ENCODE measurements at regions not wholly inside any gene's neighbourhood (a gene's known extent, or its start where the extent isn't known, plus 50 kb on each side); places are given as distances from the start of the nearest gene placed in this dataset.
A peak's percentile ranks its signal among the peaks of the same experiment; 100 is the strongest.

DNA sequence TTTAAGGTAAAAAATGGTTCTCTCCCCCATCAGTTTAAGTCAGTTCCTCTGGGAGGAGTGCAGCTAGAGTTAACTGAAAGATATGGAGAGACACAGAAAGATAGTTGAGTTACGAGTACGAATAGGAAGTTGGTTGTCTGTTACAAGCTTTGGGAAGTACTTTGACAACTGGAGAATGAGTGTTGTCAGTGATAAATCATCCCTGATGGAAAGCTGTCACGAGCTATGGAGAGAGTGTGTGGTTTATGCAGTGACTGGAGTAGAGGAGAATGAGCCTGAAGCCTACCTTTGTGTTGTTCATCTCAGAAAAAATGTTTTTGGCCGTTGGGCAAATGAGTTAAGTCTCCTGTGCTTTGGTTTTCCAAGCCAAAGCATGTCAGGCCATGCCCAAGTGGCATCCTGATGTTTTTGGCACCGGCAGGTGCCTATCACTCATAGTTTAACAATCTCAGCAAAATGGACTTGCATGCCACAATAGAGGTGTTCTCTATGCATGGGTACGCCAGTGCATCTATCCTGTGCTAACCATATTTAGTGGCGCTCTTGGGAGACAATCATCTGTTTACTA is 350.2 kb downstream of the IRS2 start:
- Histone ChIP-seq H3K9ac (ENCODE audit: low read length) (no peak overlapping the region), H3K4me3 (ENCODE audit: low read length) (no peak overlapping the region), H3K9me3 (ENCODE audit: control insufficient read depth, low read length) (no peaks in the 10 kb centered on the region), H3K27me3 (replicated peaks; ENCODE audit: control insufficient read depth, insufficient read depth, low read length) (peaks cover 10% of the 10 kb centered on the region), H3K4me1 (ENCODE audit: control insufficient read depth, insufficient read depth, low read length) (peaks cover 6% of the 10 kb centered on the region), H3K36me3 (ENCODE audit: control insufficient read depth, insufficient read depth, low read length, severe bottlenecking) (no peaks in the 10 kb centered on the region)
- DNase-seq (ENCODE audit: low read depth) = no peak

- Histone ChIP-seq H3K4me3 (ENCODE audit: low read length) (no peak overlapping the region), H3K9me3 (ENCODE audit: control insufficient read depth, low read length) (no peaks in the 10 kb centered on the region), H3K27me3 (replicated peaks; ENCODE audit: control insufficient read depth, insufficient read depth, low read length) (no peaks in the 10 kb centered on the region), H3K36me3 (ENCODE audit: control insufficient read depth, insufficient read depth, low read length, severe bottlenecking) (no peaks in the 10 kb centered on the region), H3K9ac (ENCODE audit: low read length) (no peak overlapping the region), H3K4me1 (ENCODE audit: control insufficient read depth, insufficient read depth, low read length) (peaks cover 5% of the 10 kb centered on the region)
- DNase-seq (ENCODE audit: low read depth) = no peak
Observed at GRCh38 chr13:109431217-109431616, 355.2 kb downstream of the IRS2 start.

GRCh38 chr13:109428146-109428545 is 358.2 kb downstream of the IRS2 start:
- no peak for DNase-seq (ENCODE audit: low read depth)
- H3K4me3 ChIP-seq (ENCODE audit: low read length) = no peak overlapping the region
- no peak overlapping the region for H3K9ac ChIP-seq (ENCODE audit: low read length)
- no peaks in the 10 kb centered on the region for H3K36me3 ChIP-seq (ENCODE audit: control insufficient read depth, insufficient read depth, low read length, severe bottlenecking)
- H3K4me1 ChIP-seq (ENCODE audit: control insufficient read depth, insufficient read depth, low read length) = peaks cover 5% of the 10 kb centered on the region
- no peaks in the 10 kb centered on the region for H3K9me3 ChIP-seq (ENCODE audit: control insufficient read depth, low read length)
- H3K27me3 ChIP-seq (replicated peaks; ENCODE audit: control insufficient read depth, insufficient read depth, low read length) = no peaks in the 10 kb centered on the region

DNA sequence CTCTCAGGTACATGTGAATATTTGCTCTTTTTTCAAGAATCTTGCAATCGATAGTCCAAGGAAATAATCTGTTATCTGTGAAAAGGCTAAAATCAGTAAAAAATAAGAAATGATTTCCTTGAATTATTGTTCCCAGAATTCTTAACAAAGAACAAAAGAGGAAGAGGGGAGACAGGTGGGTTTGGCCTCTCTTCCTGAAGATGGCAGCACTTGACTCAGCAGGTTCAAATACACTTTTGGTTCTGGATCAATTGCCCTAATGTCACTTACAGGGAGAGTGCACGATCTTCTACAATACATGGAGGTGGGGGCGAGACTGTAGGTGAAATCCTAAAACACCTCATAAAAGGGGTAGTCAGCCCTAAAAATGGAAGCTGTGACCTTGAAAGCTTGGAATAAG is 358.7 kb downstream of the IRS2 start:
- no peak for DNase-seq (ENCODE audit: low read depth)
- no peaks in the 10 kb centered on the region for H3K27me3 ChIP-seq (replicated peaks; ENCODE audit: control insufficient read depth, insufficient read depth, low read length)
- H3K9ac ChIP-seq (ENCODE audit: low read length) = no peak overlapping the region
- peaks cover 5% of the 10 kb centered on the region for H3K4me1 ChIP-seq (ENCODE audit: control insufficient read depth, insufficient read depth, low read length)
- H3K9me3 ChIP-seq (ENCODE audit: control insufficient read depth, low read length) = no peaks in the 10 kb centered on the region
- no peaks in the 10 kb centered on the region for H3K36me3 ChIP-seq (ENCODE audit: control insufficient read depth, insufficient read depth, low read length, severe bottlenecking)
- H3K4me3 ChIP-seq (ENCODE audit: low read length) = no peak overlapping the region

- no peak overlapping the region for H3K4me3 ChIP-seq (ENCODE audit: low read length)
- no peaks in the 10 kb centered on the region for H3K36me3 ChIP-seq (ENCODE audit: control insufficient read depth, insufficient read depth, low read length, severe bottlenecking)
- H3K27me3 ChIP-seq (replicated peaks; ENCODE audit: control insufficient read depth, insufficient read depth, low read length) = no peaks in the 10 kb centered on the region
- H3K4me1 ChIP-seq (ENCODE audit: control insufficient read depth, insufficient read depth, low read length) = peaks cover 5% of the 10 kb centered on the region
- H3K9ac ChIP-seq (ENCODE audit: low read length) = no peak overlapping the region
- DNase-seq (ENCODE audit: low read depth) = peak; percentile 13
- no peaks in the 10 kb centered on the region for H3K9me3 ChIP-seq (ENCODE audit: control insufficient read depth, low read length)
Observed at GRCh38 chr13:109427148-109427547, 359.2 kb downstream of the IRS2 start.

GRCh38 chr13:109426690-109426990 is 359.7 kb downstream of the IRS2 start:
- Histone ChIP-seq H3K36me3 (ENCODE audit: control insufficient read depth, insufficient read depth, low read length, severe bottlenecking) (no peaks in the 10 kb centered on the region), H3K4me3 (ENCODE audit: low read length) (no peak overlapping the region), H3K27me3 (replicated peaks; ENCODE audit: control insufficient read depth, insufficient read depth, low read length) (no peaks in the 10 kb centered on the region), H3K9me3 (ENCODE audit: control insufficient read depth, low read length) (no peaks in the 10 kb centered on the region), H3K9ac (ENCODE audit: low read length) (no peak overlapping the region), H3K4me1 (ENCODE audit: control insufficient read depth, insufficient read depth, low read length) (peaks cover 5% of the 10 kb centered on the region)
- no peak for DNase-seq (ENCODE audit: low read depth)

DNA sequence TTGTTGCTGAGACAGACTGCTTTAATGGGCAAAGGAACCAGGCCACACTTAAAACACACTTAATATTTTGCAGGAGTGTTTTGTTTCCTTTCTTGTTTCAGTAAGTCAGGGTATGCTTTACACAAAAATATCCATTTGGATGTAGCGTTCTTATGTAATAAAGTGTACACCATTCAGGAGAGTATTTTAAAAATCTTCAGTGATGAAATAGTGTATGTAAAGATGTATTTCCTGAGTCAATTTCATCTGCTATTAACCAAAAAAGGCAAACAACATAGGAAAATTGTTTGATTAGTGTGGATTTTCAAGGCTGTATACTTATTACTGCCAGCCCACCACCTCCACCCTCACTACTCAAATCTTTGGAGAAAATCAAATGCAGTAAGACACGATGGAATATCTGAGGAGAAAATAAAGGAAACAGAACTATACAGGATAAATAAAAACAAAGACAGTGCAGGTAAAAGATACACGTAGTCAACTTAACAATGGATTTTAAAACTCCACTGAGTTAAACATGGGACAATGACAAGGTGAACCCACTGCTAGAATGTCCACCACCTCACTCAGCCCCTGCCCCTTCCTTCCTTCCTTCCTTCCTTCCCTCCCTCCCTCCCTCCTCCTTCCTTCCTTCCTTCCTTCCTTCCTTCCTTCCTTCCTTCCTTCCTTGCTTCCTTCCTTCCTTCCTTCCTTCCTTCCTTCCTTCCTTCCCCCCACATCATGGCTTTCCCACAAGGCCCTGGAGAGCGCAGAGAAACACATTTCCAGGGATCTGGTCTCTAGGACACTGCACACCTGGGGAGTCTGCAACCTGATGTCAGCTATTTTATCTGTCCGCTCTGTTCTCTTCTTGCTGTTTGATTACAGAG is 360.3 kb downstream of the IRS2 start:
- Histone ChIP-seq H3K4me1 (ENCODE audit: control insufficient read depth, insufficient read depth, low read length) (peaks cover 5% of the 10 kb centered on the region), H3K9ac (ENCODE audit: low read length) (no peak overlapping the region)
- DNase-seq (ENCODE audit: low read depth) = no peak

GRCh38 chr13:109422161-109422560 is 364.2 kb downstream of the IRS2 start:
- peaks cover 4% of the 10 kb centered on the region for H3K4me1 ChIP-seq (ENCODE audit: control insufficient read depth, insufficient read depth, low read length)
- H3K9me3 ChIP-seq (ENCODE audit: control insufficient read depth, low read length) = no peaks in the 10 kb centered on the region
- H3K36me3 ChIP-seq (ENCODE audit: control insufficient read depth, insufficient read depth, low read length, severe bottlenecking) = no peaks in the 10 kb centered on the region
- no peak for DNase-seq (ENCODE audit: low read depth)
- no peak overlapping the region for H3K9ac ChIP-seq (ENCODE audit: low read length)
- H3K4me3 ChIP-seq (ENCODE audit: low read length) = no peak overlapping the region
- no peaks in the 10 kb centered on the region for H3K27me3 ChIP-seq (replicated peaks; ENCODE audit: control insufficient read depth, insufficient read depth, low read length)

More for the DNA sequence above, 360.3 kb downstream of the IRS2 start:
- Histone ChIP-seq H3K36me3 (ENCODE audit: control insufficient read depth, insufficient read depth, low read length, severe bottlenecking) (no peaks in the 10 kb centered on the region), H3K27me3 (replicated peaks; ENCODE audit: control insufficient read depth, insufficient read depth, low read length) (no peaks in the 10 kb centered on the region), H3K9me3 (ENCODE audit: control insufficient read depth, low read length) (no peaks in the 10 kb centered on the region), H3K4me3 (ENCODE audit: low read length) (no peak overlapping the region)

- H3K9me3 ChIP-seq (ENCODE audit: control insufficient read depth, low read length) = peaks cover 2% of the 10 kb centered on the region
- no peak overlapping the region for H3K4me3 ChIP-seq (ENCODE audit: low read length)
- DNase-seq (ENCODE audit: low read depth) = no peak
- peaks cover 4% of the 10 kb centered on the region for H3K4me1 ChIP-seq (ENCODE audit: control insufficient read depth, insufficient read depth, low read length)
- no peak overlapping the region for H3K9ac ChIP-seq (ENCODE audit: low read length)
- H3K36me3 ChIP-seq (ENCODE audit: control insufficient read depth, insufficient read depth, low read length, severe bottlenecking) = no peaks in the 10 kb centered on the region
- H3K27me3 ChIP-seq (replicated peaks; ENCODE audit: control insufficient read depth, insufficient read depth, low read length) = no peaks in the 10 kb centered on the region
Observed at GRCh38 chr13:109419896-109420295, 366.5 kb downstream of the IRS2 start.

- H3K9me3 ChIP-seq (ENCODE audit: control insufficient read depth, low read length) = peaks cover 2% of the 10 kb centered on the region
Observed at GRCh38 chr13:109418111-109418510, 368.3 kb downstream of the IRS2 start.

DNA sequence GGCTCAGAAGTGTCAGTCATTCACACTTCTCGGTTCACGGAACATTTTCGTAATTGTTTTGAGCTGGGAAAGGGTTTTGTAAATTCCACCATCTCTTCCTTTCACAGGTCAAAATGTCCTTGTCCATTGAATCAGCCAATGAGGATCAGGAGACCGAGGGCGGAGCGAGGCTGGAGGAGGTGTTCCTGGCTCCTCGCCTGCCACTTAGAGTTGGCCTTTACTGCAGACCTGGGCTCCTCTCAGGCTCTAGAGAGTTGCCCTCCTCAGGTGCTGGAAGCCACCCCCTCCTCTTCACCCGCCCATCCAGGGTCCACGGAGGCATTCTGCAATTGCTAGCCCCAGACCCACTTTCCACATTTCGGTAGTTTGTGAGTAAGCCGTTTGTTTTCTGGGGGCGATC is 370.4 kb downstream of the IRS2 start:
- peaks cover 2% of the 10 kb centered on the region for H3K9me3 ChIP-seq (ENCODE audit: control insufficient read depth, low read length)
- H3K4me3 ChIP-seq (ENCODE audit: low read length) = no peak overlapping the region
- DNase-seq (ENCODE audit: low read depth) = no peak
- no peaks in the 10 kb centered on the region for H3K36me3 ChIP-seq (ENCODE audit: control insufficient read depth, insufficient read depth, low read length, severe bottlenecking)
- H3K4me1 ChIP-seq (ENCODE audit: control insufficient read depth, insufficient read depth, low read length) = peaks cover 20% of the 10 kb centered on the region
- H3K9ac ChIP-seq (ENCODE audit: low read length) = no peak overlapping the region
- H3K27me3 ChIP-seq (replicated peaks; ENCODE audit: control insufficient read depth, insufficient read depth, low read length) = no peaks in the 10 kb centered on the region

More at GRCh38 chr13:109418111-109418510, 368.3 kb downstream of the IRS2 start:
- H3K27me3 ChIP-seq (replicated peaks; ENCODE audit: control insufficient read depth, insufficient read depth, low read length) = no peaks in the 10 kb centered on the region
- H3K4me3 ChIP-seq (ENCODE audit: low read length) = no peak overlapping the region
- no peaks in the 10 kb centered on the region for H3K36me3 ChIP-seq (ENCODE audit: control insufficient read depth, insufficient read depth, low read length, severe bottlenecking)
- no peak for DNase-seq (ENCODE audit: low read depth)
- H3K9ac ChIP-seq (ENCODE audit: low read length) = no peak overlapping the region
- H3K4me1 ChIP-seq (ENCODE audit: control insufficient read depth, insufficient read depth, low read length) = peaks cover 10% of the 10 kb centered on the region
